Heart right ventricle (tissue), 16 donors: ENCODE measurements at regions not wholly inside any gene's neighbourhood (a gene's known extent, or its start where the extent isn't known, plus 50 kb on each side); places are given as distances from the start of the nearest gene placed in this dataset.
"Not testable (repeated sequence)": the region's sequence is repeated elsewhere in the genome, so short reads cannot be mapped to it uniquely, and the experiment has no call there.

Experiments used
- ATAC-seq, 8 donors: fragments of 200-7000 bp; cut with Tn5 transposase; one replicate each; pipeline ENCODE4 v1.9.1; 2020; ENCODE audit warnings: mild to moderate bottlenecking in 8 of 8, moderate library complexity in 8 of 8, moderate number of reproducible peaks in 1 of 8
- DNase-seq, 2 donors: peaks; one replicate each; pipeline ENCODE4 v3.0.0-alpha.2; 2020
- H3K27ac ChIP-seq, 10 donors: fragments of 200-600 bp; sonication (generic) in 2 of 10; one replicate each; pipeline versions ENCODE4 v1.5.0 to v1.8.0; 2020 to 2022; ENCODE audit warnings: mild to moderate bottlenecking in 3 of 10
- H3K27me3 ChIP-seq, 7 donors: fragments of 200-600 bp; one replicate each; pipeline ENCODE4 v1.8.0; 2021 to 2022; ENCODE audit warnings: mild to moderate bottlenecking in 2 of 7
- H3K36me3 ChIP-seq, 9 donors: fragments of 200-600 bp; sonication (generic) in 1 of 9; one replicate each; pipeline versions ENCODE4 v1.5.0 to v1.8.0; 2020 to 2022; ENCODE audit warnings: mild to moderate bottlenecking in 2 of 9
- H3K4me1 ChIP-seq, 9 donors: fragments of 200-600 bp; sonication (generic) in 1 of 9; one replicate each; pipeline versions ENCODE4 v1.5.0 to v1.8.0; 2020 to 2022; ENCODE audit warnings: mild to moderate bottlenecking in 4 of 9
- H3K4me3 ChIP-seq, 10 donors: fragments of 200-600 bp; sonication (generic) in 2 of 10; one replicate each; pipeline versions ENCODE4 v1.5.0 to v1.8.0; 2020 to 2022; ENCODE audit warnings: mild to moderate bottlenecking in 7 of 10, moderate library complexity in 2 of 10
- H3K9me3 ChIP-seq, 11 donors: fragments of 200-600 bp in 10 of 11; sonication (generic) in 2 of 11; one replicate each; pipeline versions ENCODE4 v1.5.0 to v1.8.0; 2013 to 2022; ENCODE audit warnings: mild to moderate bottlenecking in 2 of 11, control low read depth in 1 of 11, moderate library complexity in 1 of 11
- WGBS, 2 donors: extraction: QIAGEN DNeasy Blood & Tissue Kit; methylation state at CpG; one replicate each; pipeline ENCODE4 v1.1.7; 2013; ENCODE audit warnings: inconsistent platforms in 1 of 2; 5-methylcytosine and 5-hydroxymethylcytosine counted together
- intact Hi-C, 10 donors: fragments of 100-400 bp; cut with DNase I; formaldehyde crosslinking; loops; one replicate each; pipeline versions ENCODE4 v1.11.1 to v1.14.2; 2022
- TF ChIP-seq, protein P1 (sequence below), 9 donors: fragments of 200-600 bp; sonication (generic) in 2 of 9; IDR thresholded peaks; one replicate each; pipeline versions ENCODE4 v1.5.0 to v1.8.0; 2021 to 2022; ENCODE audit warnings: antibody characterized with exemption in 9 of 9, mild to moderate bottlenecking in 5 of 9, moderate library complexity in 1 of 9
- donor health status: Arrhythmogenic right ventricular cardiomyopathy.
- donor health status: ischemic (EF 13 %, LVEDD 7.1; RV severe dilation, severe dysfunction).
- donor health status: healthy with polysubstance abuse.
- donor health status: DM: no; HTN: yes; CAD: no.
- donor health status: DM: no; HTN: no; CAD: no.
- donor health status: ischemic (EF 25% LVEDD 6.9; RV normal size, moderate dysfunction).
- donor health status: ischemic (EF 25% LVEDD 5.7; RV mildly dilated, moderate dysfunction).
- donor health status: healthy.
- donor health status: DM: yes; HTN: yes; CAD: no.
- donor health status: Ischemic cardiomyopathy.
- donor health status: ischemic (EF 35%, LVEDD 5.7; RV mildly dilated, moderate dysfunction).
- donor health status: nonischemic (EF 11% LVEDD 7.7; RV severe dilation, severe dysfunction).
- donor health status: DM: yes; HTN: yes; CAD: no.
- donor health status: PGD.
- donor health status: ischemic (EF 29% LVEDD 5.4; RV normal size, mild dysfunction).
- donor health status: nonischemic (EF 23%, LVEDD 6.1; RV moderate dilation, normal function).

DNA sequence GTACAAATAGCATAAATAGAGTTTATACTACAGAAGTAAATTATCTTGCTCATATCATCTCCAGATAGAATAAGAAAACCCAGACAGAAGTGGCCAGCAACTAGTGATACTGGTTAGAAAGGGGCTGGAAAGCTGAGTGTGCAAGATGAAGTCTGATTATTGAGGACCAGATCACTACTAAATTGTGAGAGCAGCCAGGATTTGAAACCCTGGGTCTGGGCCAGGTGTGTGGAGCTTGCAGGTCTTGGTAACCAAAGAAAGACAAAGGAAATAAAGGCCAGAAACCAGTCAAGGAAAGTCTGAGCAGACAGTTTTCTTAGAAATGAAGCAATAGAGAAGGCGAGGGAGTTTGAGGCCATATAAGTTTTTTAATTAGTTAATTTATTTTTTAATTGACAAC, 611.8 kb downstream of the ETNK1 start:
- intact Hi-C loops, result no loop called here

DNA sequence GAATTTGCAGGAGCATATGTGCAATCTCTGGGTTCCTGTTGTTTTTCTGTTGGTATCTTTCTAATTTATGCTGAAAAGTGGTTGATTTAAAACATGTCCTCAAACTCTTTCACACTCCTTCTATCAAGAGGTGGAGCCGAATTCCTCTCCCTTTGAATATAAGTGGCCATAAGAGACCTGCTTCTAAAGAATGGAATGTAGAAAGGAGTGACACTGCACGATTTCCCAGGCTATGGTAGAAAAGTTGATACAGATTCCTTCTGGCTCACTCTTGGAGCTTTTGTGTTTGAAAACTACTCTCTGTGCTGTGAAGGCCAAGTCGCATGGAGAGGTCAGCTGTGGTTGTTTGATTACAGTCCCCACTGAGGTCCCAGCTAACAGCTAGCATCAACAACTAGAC, 613.2 kb downstream of the ETNK1 start:
- DNase-seq (no peak), ATAC-seq (no peak)
- no peaks in the 10 kb centered on the region for H3K27me3 ChIP-seq
- H3K4me1 ChIP-seq, result no peaks in the 10 kb centered on the region
- no peak overlapping the region for H3K27ac ChIP-seq
- 49 to 53% methylated on average over 3 of the region's 3 CpGs for WGBS, 2 donors
- H3K4me3 ChIP-seq, result no peak overlapping the region
- no peaks in the 10 kb centered on the region for H3K36me3 ChIP-seq
- intact Hi-C loops, result no loop called here
- H3K9me3 ChIP-seq, result peaks cover 0 to 2% (median 0%) of the 10 kb centered on the region in 11 donors
- TF ChIP-seq, protein P1, sequence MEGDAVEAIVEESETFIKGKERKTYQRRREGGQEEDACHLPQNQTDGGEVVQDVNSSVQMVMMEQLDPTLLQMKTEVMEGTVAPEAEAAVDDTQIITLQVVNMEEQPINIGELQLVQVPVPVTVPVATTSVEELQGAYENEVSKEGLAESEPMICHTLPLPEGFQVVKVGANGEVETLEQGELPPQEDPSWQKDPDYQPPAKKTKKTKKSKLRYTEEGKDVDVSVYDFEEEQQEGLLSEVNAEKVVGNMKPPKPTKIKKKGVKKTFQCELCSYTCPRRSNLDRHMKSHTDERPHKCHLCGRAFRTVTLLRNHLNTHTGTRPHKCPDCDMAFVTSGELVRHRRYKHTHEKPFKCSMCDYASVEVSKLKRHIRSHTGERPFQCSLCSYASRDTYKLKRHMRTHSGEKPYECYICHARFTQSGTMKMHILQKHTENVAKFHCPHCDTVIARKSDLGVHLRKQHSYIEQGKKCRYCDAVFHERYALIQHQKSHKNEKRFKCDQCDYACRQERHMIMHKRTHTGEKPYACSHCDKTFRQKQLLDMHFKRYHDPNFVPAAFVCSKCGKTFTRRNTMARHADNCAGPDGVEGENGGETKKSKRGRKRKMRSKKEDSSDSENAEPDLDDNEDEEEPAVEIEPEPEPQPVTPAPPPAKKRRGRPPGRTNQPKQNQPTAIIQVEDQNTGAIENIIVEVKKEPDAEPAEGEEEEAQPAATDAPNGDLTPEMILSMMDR (IDR thresholded peaks at IDR 0.05), result no peak

More for the DNA sequence above, 611.8 kb downstream of the ETNK1 start:
- DNase-seq (no peak), ATAC-seq (no peak)
- H3K4me1 ChIP-seq, result no peaks in the 10 kb centered on the region
- no peaks in the 10 kb centered on the region for H3K36me3 ChIP-seq
- WGBS, 2 donors, result 96% methylated on average over 1 of the region's 1 CpG
- H3K9me3 ChIP-seq, result peaks cover 0 to 6% (median 0%) of the 10 kb centered on the region in 11 donors
- H3K4me3 ChIP-seq, result no peak overlapping the region
- TF ChIP-seq, protein P1 (IDR thresholded peaks at IDR 0.05), result no peak
- H3K27ac ChIP-seq, result no peak overlapping the region
- H3K27me3 ChIP-seq, result no peaks in the 10 kb centered on the region

DNA sequence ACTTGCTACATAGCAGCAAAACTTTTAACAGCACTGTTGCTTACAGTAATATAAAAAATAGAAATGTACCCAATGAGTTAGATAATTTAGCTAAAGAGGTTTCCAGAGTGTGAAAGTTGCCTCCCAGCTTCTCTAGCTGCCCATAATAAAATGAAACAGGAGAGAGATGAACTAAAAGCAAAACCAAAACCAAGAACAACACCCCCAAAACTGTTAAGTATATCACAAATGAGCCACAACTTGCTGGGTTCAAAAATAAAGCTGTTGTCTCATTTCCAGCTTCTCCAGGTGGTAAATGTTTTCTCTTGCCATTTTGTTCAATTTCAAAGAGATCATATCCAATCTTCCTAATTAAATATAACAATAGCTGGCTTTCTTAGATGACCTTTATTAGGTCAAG, 614.0 kb downstream of the ETNK1 start:
- no peaks in the 10 kb centered on the region for H3K9me3 ChIP-seq
- no peaks in the 10 kb centered on the region for H3K27me3 ChIP-seq
- H3K27ac ChIP-seq, result no peak overlapping the region
- H3K36me3 ChIP-seq, result no peaks in the 10 kb centered on the region
- DNase-seq (no peak), ATAC-seq (no peak)
- intact Hi-C loops, result no loop called here
- TF ChIP-seq, protein P1 (IDR thresholded peaks at IDR 0.05), result no peak
- no peaks in the 10 kb centered on the region for H3K4me1 ChIP-seq
- H3K4me3 ChIP-seq, result no peak overlapping the region

DNA sequence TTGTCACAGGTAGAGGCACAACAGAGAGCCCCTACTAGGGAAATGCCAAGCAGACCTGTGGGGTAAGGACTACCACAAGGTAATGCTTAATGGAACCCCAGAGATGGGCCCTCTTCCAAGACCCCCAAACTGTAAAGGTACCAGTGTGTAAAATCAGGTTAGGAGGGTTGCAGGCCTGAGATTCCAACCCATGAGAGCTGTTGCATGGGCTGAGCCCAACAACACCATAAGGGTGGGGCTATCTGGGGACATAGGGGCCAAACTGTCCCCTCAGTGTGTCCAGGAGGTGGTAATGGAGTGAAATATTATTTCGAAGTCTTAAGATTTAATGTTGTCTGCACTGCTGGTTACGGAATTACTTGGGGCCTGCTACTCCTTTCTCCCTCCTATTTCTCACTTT, 620.2 kb downstream of the ETNK1 start:
- intact Hi-C loops, result no loop called here
- TF ChIP-seq, protein P1 (IDR thresholded peaks at IDR 0.05), result no peak
- no peaks in the 10 kb centered on the region for H3K36me3 ChIP-seq
- no peak overlapping the region for H3K4me3 ChIP-seq
- ATAC-seq (no peak), DNase-seq (no peak)
- no peaks in the 10 kb centered on the region for H3K4me1 ChIP-seq
- 91 to 94% methylated on average over 2 of the region's 2 CpGs for WGBS, 2 donors
- no peaks in the 10 kb centered on the region for H3K9me3 ChIP-seq
- H3K27ac ChIP-seq, result no peak overlapping the region
- no peaks in the 10 kb centered on the region for H3K27me3 ChIP-seq

DNA sequence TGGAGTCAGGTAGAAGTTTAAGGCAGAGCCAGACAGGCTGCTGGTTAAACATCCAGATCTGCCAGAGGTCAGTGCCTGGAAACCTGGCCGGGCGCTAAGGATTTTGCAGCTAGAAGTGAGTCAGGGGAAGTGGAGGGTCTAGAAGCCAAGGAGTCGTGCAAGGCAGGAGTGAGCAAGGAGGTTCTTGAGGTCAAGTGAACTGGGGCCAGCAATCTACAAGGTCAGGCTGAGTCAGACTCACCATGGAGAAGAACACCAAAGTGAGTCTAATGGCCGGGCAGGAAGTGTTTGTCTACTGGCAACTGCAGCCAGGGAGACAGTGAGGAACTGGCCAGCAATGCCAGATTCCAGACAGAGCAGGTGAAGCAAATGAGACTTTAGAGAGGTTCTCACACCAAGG, 628.2 kb downstream of the ETNK1 start:
- TF ChIP-seq, protein P1 (IDR thresholded peaks at IDR 0.05), result no peak
- intact Hi-C loops, result no loop called here
- ATAC-seq, result no peak
- WGBS, 2 donors, result 81 to 83% methylated on average over 4 of the region's 4 CpGs
- Histone ChIP-seq H3K27ac (no peak overlapping the region), H3K27me3 (no peaks in the 10 kb centered on the region), H3K9me3 (no peaks in the 10 kb centered on the region), H3K36me3 (no peaks in the 10 kb centered on the region), H3K4me3 (no peak overlapping the region), H3K4me1 (no peaks in the 10 kb centered on the region)
- DNase-seq, result no peak

DNA sequence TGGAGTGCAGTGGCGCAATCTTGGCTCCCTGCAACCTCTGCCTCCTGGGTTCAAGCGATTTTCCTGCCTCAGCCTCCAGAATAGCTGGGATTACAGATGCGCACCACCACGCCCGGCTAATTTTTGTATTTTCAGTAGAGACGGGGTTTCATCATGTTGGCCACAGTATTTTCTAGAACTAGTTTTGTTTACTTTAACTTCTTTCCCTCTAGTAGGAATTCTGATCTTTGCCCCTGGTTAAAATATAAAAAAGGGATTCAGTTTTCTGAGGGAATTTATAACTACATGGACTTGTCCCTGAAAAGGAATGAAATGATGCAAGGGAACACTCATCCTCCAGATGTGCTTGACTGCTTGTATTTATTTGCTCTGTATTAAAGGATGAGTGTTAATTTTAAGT, 628.9 kb downstream of the ETNK1 start:
- H3K36me3 ChIP-seq, H3K27me3 ChIP-seq, intact Hi-C loops, H3K9me3 ChIP-seq, H3K4me1 ChIP-seq, DNase-seq, H3K27ac ChIP-seq, H3K4me3 ChIP-seq: not testable (repeated sequence)
- ATAC-seq, result peak in 1 of 8 donors; percentile 20
- 82 to 83% methylated on average over 6 of the region's 6 CpGs for WGBS, 2 donors
